SK-N-SH (cell line): ENCODE measurements at regions not wholly inside any gene's neighbourhood (a gene's known extent, or its start where the extent isn't known, plus 50 kb on each side); places are given as distances from the start of the nearest gene placed in this dataset.

Source experiments
- CTCF ChIA-PET: fragments of 300-600, 350-600 bp; formaldehyde crosslinking; extraction: SDS; loops from one replicate; lab custom pipeline; 2021; lab: Yijun Ruan, JAX
- POLR2A ChIA-PET: fragments of 350-600 bp; sonication (Branson Sonifier 250); formaldehyde crosslinking; extraction: SDS; loops from one replicate; lab custom pipeline; 2020; ENCODE audit warnings: antibody characterized with exemption, inconsistent platforms; lab: Yijun Ruan, JAX
- DNase-seq: peaks from one replicate; pipeline ENCODE4 v3.0.0; 2012
- H2AFZ ChIP-seq: fragments of 200-600 bp; sonication (generic); 2 replicates; pipeline ENCODE4 v1.8.1; 2016; ENCODE audit warnings: antibody characterized with exemption, mild to moderate bottlenecking, low read depth
- H3F3A ChIP-seq: fragments of 200-600 bp; sonication (generic); replicated peaks from 2 replicates; pipeline ENCODE3; 2016; ENCODE audit warnings: antibody characterized with exemption, mild to moderate bottlenecking; ENCODE audit not compliant: insufficient read depth
- H3K27ac ChIP-seq, 2 experiments: fragments of 200-500 bp in 1 of 2; fragments of 200-600 bp in 1 of 2; sonication (Bioruptor generic) in 1 of 2; sonication (generic), shearing (Covaris generic) in 1 of 2; 2 replicates each; pipeline versions ENCODE4 v1.5.1 to v1.6.1; 2014 to 2016; ENCODE audit warnings: low read depth in 2 of 2, inconsistent platforms in 1 of 2, low read length in 1 of 2, mild to moderate bottlenecking in 1 of 2, mixed read lengths in 1 of 2
- H3K27me3 ChIP-seq: fragments of 200-600 bp; sonication (generic), shearing (Covaris generic); 2 replicates; pipeline ENCODE4 v1.6.1; 2016; ENCODE audit warnings: mixed run types; ENCODE audit not compliant: insufficient read depth
- H3K36me3 ChIP-seq, 2 experiments: fragments of 200-500 bp in 1 of 2; fragments of 200-600 bp in 1 of 2; sonication (Bioruptor generic) in 1 of 2; sonication (generic) in 1 of 2; replicated peaks in 1 of 2; 2 replicates each; pipeline versions ENCODE3 to v1.5.1; 2014 to 2016; ENCODE audit warnings: low read length in 1 of 2, mild to moderate bottlenecking in 1 of 2; ENCODE audit not compliant: insufficient read depth in 2 of 2, control insufficient read depth in 1 of 2
- H3K4me1 ChIP-seq, 2 experiments: fragments of 200-500 bp in 1 of 2; fragments of 200-600 bp in 1 of 2; sonication (Bioruptor generic) in 1 of 2; sonication (generic), shearing (Covaris generic) in 1 of 2; 2 replicates each; pipeline versions ENCODE4 v1.5.1 to v1.6.1; 2014 to 2016; ENCODE audit warnings: low read depth in 1 of 2, low read length in 1 of 2, mixed run types in 1 of 2; ENCODE audit not compliant: insufficient read depth in 2 of 2, control insufficient read depth in 1 of 2
- H3K4me2 ChIP-seq: fragments of 200-600 bp; sonication (generic), shearing (Covaris generic); 2 replicates; pipeline ENCODE4 v1.6.1; 2017; ENCODE audit warnings: mixed run types
- H3K4me3 ChIP-seq, 2 experiments: fragments of 200-500 bp in 1 of 2; fragments of 200-600 bp in 1 of 2; sonication (Bioruptor generic) in 1 of 2; sonication (generic), shearing (Covaris generic) in 1 of 2; 2 replicates each; pipeline versions ENCODE4 v1.5.1 to v1.8.1; 2014 to 2016; ENCODE audit warnings: low read depth in 2 of 2, inconsistent platforms in 1 of 2, low read length in 1 of 2, mild to moderate bottlenecking in 1 of 2, mixed read lengths in 1 of 2, moderate library complexity in 1 of 2
- H3K79me2 ChIP-seq: fragments of 200-600 bp; sonication (generic); 2 replicates; pipeline ENCODE4 v1.8.1; 2017; ENCODE audit warnings: mild to moderate bottlenecking; ENCODE audit not compliant: insufficient read depth
- H3K9ac ChIP-seq: fragments of 200-600 bp; sonication (generic); 2 replicates; pipeline ENCODE4 v1.6.1; 2017; ENCODE audit warnings: mixed run types
- H3K9me2 ChIP-seq: fragments of 200-600 bp; sonication (generic); 2 replicates; pipeline ENCODE4 v1.6.1; 2017; ENCODE audit warnings: mixed run types
- H3K9me3 ChIP-seq: fragments of 200-600 bp; sonication (generic); 2 replicates; pipeline ENCODE4 v1.6.1; 2017; ENCODE audit warnings: mixed run types, mild to moderate bottlenecking, moderate library complexity
- H4K20me1 ChIP-seq: fragments of 200-600 bp; sonication (generic); 2 replicates; pipeline ENCODE4 v1.6.1; 2017; ENCODE audit warnings: mild to moderate bottlenecking, mixed run types; ENCODE audit not compliant: insufficient read depth
- EP300 ChIP-seq, 2 experiments: IDR thresholded peaks; 2 replicates each; pipeline versions ENCODE4 v1.4.0 to v1.6.1; 2012; ENCODE audit warnings: borderline replicate concordance in 1 of 2, low read depth in 1 of 2, low read length in 1 of 2
- FOXJ3 ChIP-seq: sonication (generic); formaldehyde crosslinking; IDR thresholded peaks from 2 replicates; pipeline ENCODE4 v1.5.1; 2020; ENCODE audit warnings: mild to moderate bottlenecking, missing genetic modification reagents
- RAD21 ChIP-seq: IDR thresholded peaks from 2 replicates; pipeline ENCODE4 v1.6.1; 2012; ENCODE audit warnings: mild to moderate bottlenecking, low read length
- SMC3 ChIP-seq: IDR thresholded peaks from 2 replicates; pipeline ENCODE4 v1.6.1; 2012; ENCODE audit warnings: low read depth, low read length, improper control_type of control experiment
- YY1 ChIP-seq: IDR thresholded peaks from 2 replicates; pipeline ENCODE4 v1.4.0; 2012; ENCODE audit warnings: low read depth, mild to moderate bottlenecking
- WGBS: methylation state at CpG from one replicate; pipeline ENCODE4 v1.1.6; 2017; ENCODE audit warnings: low lambda C conversion rate; 5-methylcytosine and 5-hydroxymethylcytosine counted together
- small RNA-seq, 7 experiments: library from RNA; depleted of rRNA; stranded (forward); fragments of <200 nt; gene quantifications; one replicate each; pipeline ENCODE3, GENCODE V24; 2012
- TF ChIP-seq, protein P1 (sequence below): fragments of 200-600 bp; sonication (generic); IDR thresholded peaks from 2 replicates; pipeline ENCODE4 v1.6.1; 2017; ENCODE audit warnings: antibody characterized with exemption, mild to moderate bottlenecking, moderate library complexity
- TF ChIP-seq, protein P2 (sequence below): IDR thresholded peaks from 2 replicates; pipeline ENCODE4 v1.4.0; 2012; ENCODE audit warnings: low read depth

DNA sequence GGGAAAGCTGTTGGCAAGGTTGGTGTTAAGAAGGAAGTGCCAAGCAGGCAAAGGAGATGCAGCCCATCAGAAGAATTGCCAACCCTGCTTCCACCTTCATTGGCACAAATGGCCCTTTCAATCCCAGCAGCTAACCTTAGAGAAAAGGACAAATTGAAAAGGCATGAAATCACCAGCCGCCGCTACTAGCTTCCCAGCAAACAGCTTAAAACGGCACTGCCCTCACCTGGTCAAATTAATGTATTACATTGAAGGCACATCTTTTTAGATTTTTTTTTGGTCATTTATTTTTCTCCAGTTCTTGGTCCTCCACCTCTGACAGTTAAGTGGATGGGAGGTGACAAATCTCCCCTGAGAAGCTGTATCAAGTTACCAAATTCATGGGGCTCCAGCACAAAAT is 51.0 kb upstream of the NHSL2 start:
- H4K20me1 ChIP-seq, result no peaks in the 10 kb centered on the region
- 4% methylated on average over 3 of the region's 3 CpGs for WGBS
- H3K79me2 ChIP-seq, result no peaks in the 10 kb centered on the region
- no peak overlapping the region for H3K4me2 ChIP-seq
- H3K27me3 ChIP-seq, result peaks cover 31% of the 10 kb centered on the region; the same call in 1 of the 2 replicates
- ChIA-PET CTCF (interaction anchor here (0.6 to 1.5 kb wide), 8 partner anchors 10 to 433 kb away, joined by 3 to 5 read pairs (median 4); no protein-coding TSS in a partner anchor), POLR2A (no interaction called here)
- no peaks in the 10 kb centered on the region for H3K36me3 ChIP-seq
- H3F3A ChIP-seq, result no peaks in the 10 kb centered on the region
- no peak for DNase-seq
- H3K4me3 ChIP-seq, result no peak overlapping the region
- no peaks in the 10 kb centered on the region for H3K9me2 ChIP-seq
- H3K4me1 ChIP-seq, result no peaks in the 10 kb centered on the region
- no peak overlapping the region for H2AFZ ChIP-seq
- H3K27ac ChIP-seq, result no peak overlapping the region
- H3K9ac ChIP-seq, result no peak overlapping the region
- peak; percentile 41; the same call in 1 of the 2 replicates for TF ChIP-seq SMC3
- no peak for TF ChIP-seq FOXJ3 (CRISPR knock-in tag)
- TF ChIP-seq, protein P1, sequence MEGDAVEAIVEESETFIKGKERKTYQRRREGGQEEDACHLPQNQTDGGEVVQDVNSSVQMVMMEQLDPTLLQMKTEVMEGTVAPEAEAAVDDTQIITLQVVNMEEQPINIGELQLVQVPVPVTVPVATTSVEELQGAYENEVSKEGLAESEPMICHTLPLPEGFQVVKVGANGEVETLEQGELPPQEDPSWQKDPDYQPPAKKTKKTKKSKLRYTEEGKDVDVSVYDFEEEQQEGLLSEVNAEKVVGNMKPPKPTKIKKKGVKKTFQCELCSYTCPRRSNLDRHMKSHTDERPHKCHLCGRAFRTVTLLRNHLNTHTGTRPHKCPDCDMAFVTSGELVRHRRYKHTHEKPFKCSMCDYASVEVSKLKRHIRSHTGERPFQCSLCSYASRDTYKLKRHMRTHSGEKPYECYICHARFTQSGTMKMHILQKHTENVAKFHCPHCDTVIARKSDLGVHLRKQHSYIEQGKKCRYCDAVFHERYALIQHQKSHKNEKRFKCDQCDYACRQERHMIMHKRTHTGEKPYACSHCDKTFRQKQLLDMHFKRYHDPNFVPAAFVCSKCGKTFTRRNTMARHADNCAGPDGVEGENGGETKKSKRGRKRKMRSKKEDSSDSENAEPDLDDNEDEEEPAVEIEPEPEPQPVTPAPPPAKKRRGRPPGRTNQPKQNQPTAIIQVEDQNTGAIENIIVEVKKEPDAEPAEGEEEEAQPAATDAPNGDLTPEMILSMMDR, result peak; percentile 68
- TF ChIP-seq, protein P2, sequence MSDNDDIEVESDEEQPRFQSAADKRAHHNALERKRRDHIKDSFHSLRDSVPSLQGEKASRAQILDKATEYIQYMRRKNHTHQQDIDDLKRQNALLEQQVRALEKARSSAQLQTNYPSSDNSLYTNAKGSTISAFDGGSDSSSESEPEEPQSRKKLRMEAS, result no peak
- TF ChIP-seq EP300 (IDR thresholded peaks at IDR 0.05; ENCODE audit: borderline replicate concordance in 1 of 2, low read depth in 1 of 2, low read length in 1 of 2), result no peak
- peak; percentile 63 for TF ChIP-seq RAD21
- TF ChIP-seq YY1, result no peak
- H3K9me3 ChIP-seq, result no peaks in the 10 kb centered on the region

Small RNAs in the stretch of these regions (small RNA-seq; reads per million reads assigned to genes)
- 0 reads per million in 7 experiments for gene BX276092.3
